Fibroblast of peridontal ligament (primary cell): ENCODE measurements at regions not wholly inside any gene's neighbourhood (a gene's known extent, or its start where the extent isn't known, plus 50 kb on each side); places are given as distances from the start of the nearest gene placed in this dataset.
"Not testable (repeated sequence)": the region's sequence is repeated elsewhere in the genome, so short reads cannot be mapped to it uniquely, and the experiment has no call there.

Experiments used
- DNase-seq: peaks from one replicate; pipeline ENCODE4 v3.0.0-alpha.2; 2010; ENCODE audit errors: extremely low read depth

DNA sequence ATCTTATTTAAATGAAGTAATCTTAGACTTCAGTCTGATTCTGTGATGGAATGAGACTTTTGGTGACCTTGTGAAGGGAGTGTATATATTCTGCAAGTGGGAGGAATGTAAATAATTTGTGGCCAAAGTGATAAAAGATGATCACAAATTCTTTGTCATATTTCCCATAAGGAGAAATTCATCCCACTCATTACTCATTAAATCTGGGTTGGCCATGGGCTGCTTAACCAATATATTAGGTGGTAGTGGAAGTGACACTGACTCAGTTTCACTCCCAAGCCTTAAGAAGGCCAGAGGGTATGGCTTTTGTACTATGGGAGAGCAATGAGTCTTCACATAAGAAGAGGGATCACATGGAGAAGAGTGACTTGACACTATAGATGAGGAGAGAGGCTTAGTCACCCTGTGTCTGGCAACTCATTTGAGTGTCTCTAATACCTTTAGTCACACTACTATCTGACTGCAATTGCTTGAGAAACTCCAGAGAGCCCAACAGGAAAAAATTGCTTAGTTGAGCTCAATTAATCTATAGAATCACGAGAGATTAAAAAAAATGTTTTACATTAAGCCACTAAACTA, 408.2 kb upstream of the PITX2 start:
- DNase-seq: no peak

DNA sequence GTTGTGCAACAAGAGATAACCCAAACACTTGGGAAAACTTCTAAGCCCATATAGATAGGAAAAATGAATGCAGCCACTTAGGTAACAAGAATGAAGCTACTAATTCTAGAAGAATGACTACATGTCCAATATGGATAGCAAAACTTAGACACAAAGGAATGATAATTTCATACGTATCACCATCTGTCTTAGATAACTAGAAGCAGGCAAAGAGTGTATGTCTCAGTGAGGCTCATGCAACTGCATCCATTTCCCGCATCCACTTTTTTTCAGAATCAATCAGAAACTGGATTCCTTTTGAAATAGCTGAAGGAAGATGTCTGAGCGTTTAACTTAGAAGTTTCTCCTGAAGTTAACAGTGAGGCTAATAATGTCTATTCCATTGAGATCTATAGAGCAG, 408.7 kb upstream of the PITX2 start:
- no peak for DNase-seq

DNA sequence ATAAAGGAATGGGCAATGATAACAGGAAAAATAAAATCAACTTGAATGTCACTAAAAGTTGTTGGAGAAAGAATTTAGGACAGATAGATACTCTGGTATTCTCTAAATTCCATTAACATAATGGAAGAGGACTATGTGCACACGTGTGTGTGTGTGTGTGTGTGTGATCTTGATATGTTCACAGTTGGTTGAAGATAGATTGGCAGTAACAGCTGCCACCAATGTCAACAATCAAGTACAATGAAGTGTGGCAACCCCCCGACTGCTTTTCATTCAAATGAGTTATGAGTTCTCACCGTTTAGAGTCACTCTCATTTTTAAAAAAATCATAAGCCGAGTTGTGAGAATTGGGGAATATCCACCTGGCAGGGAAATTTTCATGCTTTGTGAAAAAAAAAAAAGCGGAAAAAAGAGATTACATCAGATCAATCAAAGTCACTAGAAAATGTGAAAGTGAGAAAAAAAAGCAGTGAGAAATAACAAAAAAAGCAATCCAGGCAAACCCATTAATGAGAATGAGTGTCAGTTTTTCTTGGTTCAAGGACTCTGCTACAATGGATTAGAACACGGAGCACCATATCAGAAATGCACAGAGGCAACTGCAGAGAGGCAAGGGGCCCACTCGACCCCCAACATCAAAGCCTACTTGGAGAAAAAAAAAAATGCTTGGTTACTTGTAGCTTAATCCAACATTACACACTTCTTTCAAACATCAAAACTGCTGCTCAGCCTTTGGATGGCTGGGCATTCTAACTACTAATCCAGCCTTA, 414.9 kb upstream of the PITX2 start:
- DNase-seq: no peak

DNA sequence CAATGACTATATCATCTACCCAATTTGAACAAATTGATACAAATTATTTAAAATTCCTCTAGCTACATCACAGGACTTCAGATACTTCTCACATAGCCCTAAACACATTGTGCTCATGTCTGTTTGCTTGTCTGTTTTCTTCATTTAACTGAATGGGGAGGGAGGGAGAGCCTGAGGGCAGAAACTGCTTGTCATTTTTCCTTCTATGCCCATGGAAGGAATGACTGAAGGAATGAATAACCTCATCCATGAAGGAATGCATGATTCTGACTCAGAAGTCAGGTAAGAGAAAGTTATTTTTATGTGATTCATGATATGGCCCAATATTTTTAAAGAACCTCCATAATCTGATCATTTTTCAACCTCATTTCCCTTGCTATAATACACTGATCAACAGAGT, 418.0 kb upstream of the PITX2 start:
- no peak for DNase-seq

DNA sequence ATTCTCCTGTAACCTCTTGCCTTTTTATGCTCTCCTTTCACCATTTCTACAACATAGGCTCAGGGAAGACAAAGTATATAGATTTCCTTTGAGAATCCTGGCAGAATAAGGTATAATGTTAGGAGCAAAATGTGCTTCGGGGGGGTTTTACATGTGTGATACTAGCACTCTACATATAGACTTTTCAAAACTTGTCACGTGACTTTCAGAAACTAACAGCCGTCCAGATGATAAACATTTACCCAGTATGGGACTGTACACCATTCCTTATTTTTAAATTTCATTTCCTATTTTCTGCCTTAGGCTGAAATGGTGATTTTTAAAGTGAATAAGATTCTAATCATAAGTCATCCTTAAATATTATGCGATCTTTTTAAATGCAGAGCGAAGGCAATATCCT, 420.4 kb upstream of the PITX2 start:
- DNase-seq: no peak

DNA sequence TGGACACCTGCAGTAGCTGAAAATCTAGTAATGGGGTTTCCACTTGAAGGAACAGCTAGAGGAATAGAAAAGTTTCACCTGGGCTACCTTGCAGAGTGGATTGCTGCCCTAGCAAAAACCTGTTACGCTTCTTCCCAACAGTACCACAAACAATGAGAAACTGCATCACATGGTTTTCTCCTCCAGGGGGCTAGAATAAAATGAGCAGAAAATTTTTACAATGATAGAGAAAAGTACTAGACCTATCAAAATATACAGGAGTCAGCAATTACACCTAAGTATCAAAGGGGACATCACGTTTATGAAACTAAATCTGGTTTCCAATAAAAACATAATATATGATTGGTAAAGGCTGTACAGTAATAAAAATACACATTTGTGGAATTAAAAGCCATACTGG, 423.1 kb upstream of the PITX2 start:
- DNase-seq: no peak

DNA sequence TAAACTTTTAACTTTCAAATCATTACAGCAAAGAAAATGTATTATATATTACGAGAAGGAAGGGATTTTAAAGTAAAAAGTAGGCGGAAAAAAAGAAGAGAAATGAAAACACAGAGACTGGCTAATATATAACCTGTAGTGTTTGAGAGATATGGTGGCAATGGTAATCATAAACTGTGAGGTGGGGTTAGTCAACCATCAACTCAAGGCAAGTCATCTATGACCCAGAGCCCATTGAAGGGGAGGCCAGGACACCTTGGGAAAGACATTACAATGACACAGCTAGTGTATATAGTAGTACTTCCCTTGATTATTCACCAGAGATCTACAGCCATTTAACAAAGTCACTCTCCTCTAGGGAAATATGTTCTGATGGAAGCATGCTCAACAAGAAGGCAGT, 423.9 kb upstream of the PITX2 start:
- DNase-seq: no peak

DNA sequence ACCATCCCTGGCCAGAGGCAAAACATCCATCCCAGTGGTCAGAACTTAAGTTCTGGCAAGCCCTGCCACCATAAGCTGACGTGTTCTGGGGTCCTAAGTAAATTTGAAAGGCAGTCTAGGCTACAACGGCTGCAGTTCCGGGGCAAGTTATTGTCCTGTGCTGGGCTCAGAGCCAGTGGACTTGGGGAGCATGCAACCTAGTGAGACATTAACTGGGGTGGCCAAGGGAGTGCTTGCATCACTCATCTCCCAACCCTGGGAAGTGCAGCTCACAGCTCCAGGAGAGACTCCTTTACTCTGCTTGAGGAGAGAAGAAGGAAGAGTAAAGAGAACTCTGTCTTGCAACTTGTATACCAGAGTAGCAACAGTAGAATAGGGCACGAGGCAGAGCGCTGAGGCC, 425.4 kb upstream of the PITX2 start:
- no peak for DNase-seq

DNA sequence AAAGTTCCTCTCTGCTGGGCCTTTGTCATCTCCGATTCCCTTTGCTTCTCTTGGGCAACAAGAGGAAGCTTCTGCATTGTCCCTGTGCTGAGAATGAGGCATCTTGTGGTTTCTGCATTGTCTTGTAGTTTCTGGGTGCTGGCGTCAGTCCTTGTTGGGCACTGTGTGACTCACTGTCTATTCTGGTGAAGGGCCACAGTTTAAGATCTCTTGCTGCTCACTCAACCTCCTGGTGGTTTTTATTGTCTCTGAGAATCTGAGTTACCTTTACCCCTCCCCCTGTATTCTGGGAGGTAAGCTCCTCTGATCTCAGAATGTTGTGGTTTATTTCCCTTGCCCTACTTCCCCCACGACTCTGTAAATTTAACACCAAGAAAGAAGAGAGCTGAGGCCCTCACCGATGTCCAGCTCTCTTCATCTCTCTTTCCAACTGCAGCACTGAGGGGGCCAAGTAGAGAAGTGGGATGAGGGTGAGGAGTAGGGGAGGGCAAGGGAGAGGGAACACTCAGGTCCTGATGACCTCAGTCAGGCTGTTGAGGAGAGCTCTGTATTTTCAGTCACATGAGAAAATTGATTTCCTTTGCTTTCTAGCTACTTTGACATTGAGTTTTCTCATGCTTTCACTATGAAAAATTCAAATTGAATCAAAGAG, 441.6 kb upstream of the PITX2 start:
- DNase-seq: peak; percentile 31

DNA sequence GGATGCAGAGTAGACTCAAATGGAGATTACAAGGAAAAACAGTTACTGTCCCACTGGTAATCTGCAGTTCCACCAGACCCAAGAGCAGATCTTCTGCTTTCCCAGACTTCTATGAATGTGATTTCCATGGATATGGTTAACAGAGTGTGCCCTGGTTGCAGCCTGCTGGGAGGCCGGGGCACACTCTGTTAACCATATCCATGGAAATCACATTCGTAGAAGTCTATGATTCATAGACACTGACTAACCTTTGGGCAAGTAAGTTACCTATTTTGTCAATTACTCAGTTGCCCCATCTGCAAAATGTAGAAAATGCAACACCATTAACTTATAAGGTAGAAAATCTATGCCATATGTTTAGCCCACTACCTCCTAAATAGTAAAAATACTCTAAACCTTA, 443.1 kb upstream of the PITX2 start:
- DNase-seq: no peak

DNA sequence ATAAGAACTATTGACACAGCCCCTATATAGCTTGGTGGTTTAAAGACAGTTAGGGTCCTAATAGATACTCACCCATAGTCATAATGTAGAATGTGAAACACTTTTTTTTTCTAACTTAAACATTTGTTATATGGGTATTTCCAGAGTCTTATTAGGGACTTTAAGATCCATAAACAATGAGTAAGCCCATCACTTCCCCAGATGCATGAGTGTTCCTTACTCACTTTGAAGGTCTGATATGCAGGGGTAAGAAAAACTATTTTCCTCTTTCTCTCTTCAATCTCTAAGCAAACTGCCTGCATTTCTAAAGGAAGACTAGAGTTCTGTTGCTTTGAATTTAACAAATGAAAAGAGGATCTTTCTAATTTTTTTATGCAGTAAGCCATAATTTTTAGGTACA, 443.6 kb upstream of the PITX2 start:
- DNase-seq: peak; percentile 4

DNA sequence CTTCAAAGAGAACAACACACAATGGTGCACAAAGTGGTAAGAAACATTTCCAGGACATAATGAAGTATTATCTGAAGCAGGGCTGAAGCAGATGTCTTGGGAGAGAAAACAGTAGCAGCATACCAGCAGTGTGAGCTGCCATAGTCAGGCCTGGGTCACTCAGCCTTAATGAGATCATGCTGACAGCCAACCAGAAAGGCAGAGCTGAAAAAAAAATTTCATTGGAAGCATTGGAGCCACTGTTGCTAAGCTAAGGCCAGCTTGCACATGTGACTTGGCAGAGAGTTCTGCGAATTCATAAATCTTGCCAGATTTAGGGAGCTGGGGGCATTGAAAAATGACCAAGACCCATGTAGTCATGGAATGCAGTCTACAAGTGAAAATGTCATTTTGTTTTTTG, 444.0 kb upstream of the PITX2 start:
- peak; percentile 33 for DNase-seq

DNA sequence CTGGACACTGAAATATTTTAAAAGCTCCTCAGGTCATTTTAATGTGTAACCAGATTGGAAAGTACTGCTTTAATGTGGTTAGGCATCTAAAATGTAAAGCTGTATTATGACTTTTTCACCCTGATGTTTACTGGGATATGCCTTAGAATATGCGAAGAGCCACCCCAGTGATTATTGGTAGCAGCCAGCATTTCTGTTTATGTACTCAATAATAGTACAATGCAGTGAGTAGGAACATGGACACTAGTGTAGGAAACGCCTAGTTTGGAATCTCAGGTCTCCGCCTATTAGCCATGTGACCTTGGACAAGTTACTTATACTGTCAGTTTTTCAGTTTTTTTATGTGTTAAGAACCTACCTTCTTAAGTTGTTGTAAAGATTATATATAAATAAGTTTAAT, 446.0 kb upstream of the PITX2 start:
- DNase-seq: no peak

DNA sequence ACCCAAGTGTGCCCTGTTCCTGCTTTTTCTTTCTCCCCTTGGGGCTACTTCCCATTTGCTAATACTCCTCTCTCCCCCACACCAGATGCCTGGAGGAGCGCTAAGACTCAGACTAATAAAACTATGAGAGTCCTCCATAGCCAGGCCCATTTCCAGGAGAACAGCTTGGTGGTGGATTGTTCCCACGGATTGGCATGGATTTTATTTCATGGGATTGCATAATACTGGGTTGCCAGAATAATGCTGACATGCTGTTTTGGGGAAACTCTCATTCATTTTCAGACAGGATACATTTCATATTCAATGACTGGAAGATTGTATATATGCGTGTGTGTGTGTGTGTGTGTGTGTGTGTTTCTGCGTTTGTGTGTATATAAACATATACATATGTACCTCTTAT, 447.5 kb upstream of the PITX2 start:
- DNase-seq: peak; percentile 30

DNA sequence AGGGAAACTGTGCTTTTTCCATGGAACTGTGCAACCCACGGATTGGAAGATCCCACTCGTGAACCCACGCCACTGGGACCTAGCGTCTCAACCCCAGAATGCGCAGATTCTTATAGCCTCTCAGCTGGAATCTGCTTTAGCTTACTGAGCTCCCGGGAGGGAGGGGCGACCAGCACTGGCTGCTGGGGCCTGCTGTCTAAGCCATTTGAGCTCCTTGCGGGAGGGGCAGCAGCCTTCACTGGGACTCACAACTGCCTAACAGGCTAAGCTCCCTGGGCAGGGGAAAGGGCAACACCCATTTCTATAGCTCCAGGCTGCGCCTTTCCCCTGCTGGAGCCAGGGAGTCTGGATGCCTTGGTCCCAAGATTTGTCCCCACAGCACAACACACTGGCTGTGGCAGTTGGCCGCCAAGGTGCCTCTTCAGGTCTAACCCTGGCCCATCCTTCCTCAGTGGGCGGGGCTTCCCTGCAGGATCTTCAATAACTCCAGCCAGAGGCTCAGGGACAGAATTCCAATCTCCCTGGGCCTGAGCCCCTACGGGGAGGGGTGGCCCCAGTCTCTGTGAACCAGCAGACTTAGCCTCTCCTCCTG, 451.7 kb upstream of the PITX2 start:
- DNase-seq: no peak

DNA sequence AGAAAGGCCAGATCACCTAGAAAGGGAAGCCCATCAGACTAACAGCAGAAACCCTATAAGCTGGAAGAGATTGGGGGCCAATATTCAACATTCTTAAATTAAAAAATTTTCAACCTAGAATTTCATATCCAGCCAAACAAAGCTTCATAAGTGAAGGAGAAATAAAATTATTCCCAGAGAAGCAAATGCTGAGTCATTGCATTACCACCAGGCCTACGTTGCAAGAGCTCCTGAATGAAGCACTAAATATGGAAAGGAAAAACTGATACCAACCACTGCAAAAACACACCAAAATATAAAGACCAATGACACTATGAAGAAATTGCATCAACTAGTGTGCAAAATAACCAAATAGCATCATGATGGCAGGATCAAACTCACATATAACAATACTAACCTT, 453.4 kb upstream of the PITX2 start:
- DNase-seq: not testable (repeated sequence)

DNA sequence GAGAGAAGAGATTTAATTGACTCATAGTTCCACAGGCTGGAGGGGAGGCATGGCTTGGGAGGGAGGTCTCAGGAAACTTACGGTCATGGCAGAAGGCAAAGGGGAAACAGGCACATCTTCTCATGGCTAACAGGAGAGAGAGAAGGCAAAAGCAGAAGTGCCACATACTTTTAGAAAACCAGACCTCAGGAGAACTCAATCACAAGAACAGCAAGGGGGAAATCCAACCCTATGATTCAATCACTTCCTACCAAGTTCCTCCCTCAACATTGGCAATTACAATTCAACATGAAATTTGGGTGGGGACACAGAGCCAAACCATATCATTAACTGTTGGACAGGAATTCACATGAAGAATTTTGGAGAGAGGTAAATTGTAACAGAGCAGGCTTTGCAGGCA, 485.3 kb upstream of the PITX2 start:
- DNase-seq: no peak

DNA sequence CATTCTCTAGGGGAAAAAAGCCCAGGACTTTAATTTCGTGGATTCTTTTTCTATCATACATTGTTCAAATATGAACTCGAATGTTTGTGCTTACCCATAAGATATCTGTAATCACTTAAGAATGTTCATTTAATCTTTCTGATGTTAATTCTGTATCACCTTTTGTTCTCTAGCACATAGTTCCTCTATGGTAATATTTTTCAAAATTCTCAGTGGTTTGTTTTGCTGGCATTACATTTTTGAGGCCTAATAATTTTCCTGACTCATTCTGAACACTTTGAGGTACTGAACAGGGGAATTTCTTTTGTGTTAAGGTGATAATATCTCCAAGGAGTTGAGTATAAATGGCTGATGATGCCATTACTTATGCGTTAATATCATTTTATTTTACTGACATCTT, 490.7 kb upstream of the PITX2 start:
- DNase-seq: no peak

DNA sequence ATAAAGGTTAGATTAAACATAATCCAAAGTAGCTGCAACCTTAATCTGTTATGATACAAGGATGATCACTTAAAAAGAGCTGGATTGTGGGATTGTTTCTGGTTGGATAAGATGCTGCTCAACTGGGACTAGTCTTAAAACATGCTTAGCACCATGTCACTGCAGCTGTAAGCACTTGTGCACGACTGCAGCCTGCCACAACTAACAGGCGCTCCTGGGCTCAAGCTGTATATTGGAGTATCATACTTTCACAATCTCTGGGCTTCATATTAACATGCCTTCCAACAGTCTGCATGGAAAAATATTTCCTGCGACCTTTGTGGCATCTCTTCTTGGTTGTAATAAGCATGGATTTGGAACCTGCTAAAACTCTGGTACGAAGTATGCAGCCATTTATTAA, 493.0 kb upstream of the PITX2 start:
- DNase-seq: no peak

DNA sequence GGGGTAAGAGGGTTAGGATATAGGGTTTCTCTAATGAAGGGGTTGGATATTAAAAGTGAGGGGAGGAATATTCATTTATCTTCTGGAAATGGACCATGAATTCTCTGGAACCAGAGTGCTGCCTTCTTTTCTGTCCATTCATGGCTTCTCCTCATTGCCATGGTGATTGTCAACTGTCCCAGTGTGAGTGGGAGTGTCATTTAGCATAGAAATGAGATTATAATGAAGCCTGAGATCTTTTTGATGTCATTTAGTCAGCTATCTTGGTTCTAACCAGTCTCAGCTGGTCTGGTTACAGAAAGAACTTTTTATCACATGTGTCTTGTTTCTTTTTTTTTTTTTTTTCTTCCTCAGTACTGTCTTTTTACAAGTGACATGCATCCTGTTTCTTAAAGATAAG, 497.3 kb upstream of the PITX2 start:
- no peak for DNase-seq

DNA sequence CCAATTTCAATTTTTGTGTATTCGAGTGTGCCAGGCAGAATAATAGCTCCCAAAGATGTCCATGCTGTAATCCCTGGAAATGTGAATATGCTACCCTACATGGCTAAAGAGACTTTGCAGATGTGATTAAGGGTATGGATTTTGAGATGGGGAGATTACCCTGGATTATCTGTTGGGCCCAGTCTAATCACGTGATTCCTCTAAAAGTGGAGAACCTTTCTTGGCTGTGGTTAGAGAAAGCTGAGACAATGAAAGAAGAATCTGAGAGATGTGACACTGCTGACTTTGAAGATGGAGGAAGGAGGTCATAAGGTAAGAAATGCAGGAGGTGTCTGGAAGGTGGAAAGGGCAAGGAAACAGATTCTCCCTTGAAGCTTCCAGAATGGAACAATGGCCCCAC, 503.5 kb upstream of the PITX2 start:
- DNase-seq: no peak

DNA sequence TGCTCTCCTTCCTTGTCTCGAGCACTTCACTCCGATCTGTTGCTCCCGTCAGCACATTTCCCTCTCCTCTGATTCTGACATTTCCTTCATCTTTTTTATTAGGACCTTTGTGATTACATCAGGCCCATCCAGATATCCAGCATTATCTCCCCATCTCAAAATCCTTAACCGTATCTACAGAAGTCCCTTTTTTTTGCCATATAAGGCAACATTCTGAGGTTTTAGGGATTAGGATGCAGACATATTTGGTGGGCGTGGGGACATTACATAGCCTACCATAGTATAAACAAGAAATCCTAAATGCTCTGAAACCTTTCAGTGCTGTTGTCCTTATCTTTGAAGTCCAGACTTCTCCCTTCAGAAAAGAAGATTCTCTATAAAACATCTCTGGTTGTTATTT, 505.0 kb upstream of the PITX2 start:
- peak; percentile 9 for DNase-seq

DNA sequence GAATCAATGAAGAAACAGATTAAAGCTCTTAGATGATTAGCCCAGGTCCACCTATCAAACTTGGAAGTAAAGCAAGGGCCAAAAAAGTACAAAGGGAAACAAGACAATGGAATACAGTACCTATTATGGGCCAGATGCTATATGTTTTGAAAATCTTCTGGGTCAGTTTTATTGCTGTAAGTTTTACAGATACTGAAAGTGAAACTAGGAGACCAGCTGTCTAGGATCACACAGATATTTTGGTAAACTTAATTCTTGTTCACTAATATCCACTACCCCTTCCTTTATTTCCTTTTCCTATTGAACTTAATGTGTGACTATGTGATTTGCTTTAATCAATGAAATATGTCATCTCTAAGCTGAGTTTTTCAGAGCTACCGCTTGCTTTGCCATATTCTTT, 505.4 kb upstream of the PITX2 start:
- peak; percentile 18 for DNase-seq
